ENCODE measurements at regions not wholly inside any gene's neighbourhood (a gene's known extent, or its start where the extent isn't known, plus 50 kb on each side); places are given as distances from the start of the nearest gene placed in this dataset.

DNA sequence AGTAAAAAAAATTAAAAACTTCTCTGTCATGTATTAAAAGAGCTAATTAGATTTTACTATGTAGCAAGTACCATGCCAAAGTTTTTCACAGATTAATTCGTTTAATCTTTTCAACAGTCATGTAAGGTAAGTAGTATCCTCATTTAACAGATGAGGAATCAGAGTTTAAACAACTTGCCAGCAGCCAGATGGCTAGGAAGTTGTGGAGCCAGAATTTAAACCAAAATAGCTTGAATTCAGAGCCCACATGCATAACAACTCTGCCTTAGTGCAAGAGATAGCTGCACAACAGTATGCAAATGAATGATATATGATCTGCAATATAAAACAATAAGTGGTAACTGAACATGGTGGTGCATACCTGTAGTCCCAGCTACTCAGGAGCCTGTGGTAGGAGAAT lies 75.3 kb downstream of the NAP1L3 start:
- no peak overlapping the region for H3K4me3 ChIP-seq (ENCODE audit: low read depth, low read length)
- DNase-seq (ENCODE audit: low read depth), result no peak
- TF ChIP-seq, protein P1, sequence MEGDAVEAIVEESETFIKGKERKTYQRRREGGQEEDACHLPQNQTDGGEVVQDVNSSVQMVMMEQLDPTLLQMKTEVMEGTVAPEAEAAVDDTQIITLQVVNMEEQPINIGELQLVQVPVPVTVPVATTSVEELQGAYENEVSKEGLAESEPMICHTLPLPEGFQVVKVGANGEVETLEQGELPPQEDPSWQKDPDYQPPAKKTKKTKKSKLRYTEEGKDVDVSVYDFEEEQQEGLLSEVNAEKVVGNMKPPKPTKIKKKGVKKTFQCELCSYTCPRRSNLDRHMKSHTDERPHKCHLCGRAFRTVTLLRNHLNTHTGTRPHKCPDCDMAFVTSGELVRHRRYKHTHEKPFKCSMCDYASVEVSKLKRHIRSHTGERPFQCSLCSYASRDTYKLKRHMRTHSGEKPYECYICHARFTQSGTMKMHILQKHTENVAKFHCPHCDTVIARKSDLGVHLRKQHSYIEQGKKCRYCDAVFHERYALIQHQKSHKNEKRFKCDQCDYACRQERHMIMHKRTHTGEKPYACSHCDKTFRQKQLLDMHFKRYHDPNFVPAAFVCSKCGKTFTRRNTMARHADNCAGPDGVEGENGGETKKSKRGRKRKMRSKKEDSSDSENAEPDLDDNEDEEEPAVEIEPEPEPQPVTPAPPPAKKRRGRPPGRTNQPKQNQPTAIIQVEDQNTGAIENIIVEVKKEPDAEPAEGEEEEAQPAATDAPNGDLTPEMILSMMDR (IDR thresholded peaks at IDR 0.05; ENCODE audit: control insufficient read depth, extremely low read depth, insufficient read depth), result no peak

DNA sequence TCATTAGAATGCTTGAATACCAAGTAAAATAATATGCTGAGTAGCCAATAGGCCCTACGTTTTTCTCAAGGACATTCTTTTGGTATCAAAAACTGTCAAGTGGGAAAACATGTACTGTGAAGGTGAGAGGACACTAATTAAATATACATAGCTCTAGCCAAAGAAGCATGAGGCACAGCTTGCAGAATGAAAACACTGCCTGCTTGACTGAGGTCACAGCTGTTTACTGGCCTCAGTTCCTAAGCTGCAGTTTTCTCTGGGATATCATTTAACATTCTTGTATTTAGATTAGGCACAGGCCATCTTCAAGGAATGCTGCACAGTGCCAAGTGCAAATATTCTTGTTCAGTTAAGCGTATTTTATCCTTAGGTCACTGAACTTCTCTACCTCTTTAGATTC lies 78.6 kb downstream of the NAP1L3 start:
- DNase-seq (ENCODE audit: low read depth), result no peak
- TF ChIP-seq, protein P1 (IDR thresholded peaks at IDR 0.05; ENCODE audit: control insufficient read depth, extremely low read depth, insufficient read depth), result no peak
- no peak overlapping the region for H3K4me3 ChIP-seq (ENCODE audit: low read depth, low read length)

DNA sequence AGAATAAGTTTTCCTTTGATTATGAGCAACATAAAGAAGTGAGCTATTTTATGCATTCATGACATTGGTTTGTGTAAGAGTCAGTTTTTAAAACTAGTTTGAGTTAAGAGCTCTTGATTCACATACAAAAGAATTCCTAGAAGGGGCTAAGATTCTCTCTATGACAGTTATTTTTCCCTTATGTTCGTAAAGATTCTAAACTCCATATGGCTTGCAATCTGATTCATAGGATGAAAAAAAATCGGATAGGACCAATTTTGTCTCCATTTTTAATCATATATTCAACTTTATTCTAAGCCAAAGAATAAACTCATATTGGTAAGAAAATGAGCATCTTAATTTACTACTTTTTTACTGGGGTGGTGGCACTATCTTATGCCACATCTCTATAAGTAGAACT lies 79.4 kb downstream of the NAP1L3 start:
- TF ChIP-seq, protein P1 (IDR thresholded peaks at IDR 0.05; ENCODE audit: control insufficient read depth, extremely low read depth, insufficient read depth), result no peak

DNA sequence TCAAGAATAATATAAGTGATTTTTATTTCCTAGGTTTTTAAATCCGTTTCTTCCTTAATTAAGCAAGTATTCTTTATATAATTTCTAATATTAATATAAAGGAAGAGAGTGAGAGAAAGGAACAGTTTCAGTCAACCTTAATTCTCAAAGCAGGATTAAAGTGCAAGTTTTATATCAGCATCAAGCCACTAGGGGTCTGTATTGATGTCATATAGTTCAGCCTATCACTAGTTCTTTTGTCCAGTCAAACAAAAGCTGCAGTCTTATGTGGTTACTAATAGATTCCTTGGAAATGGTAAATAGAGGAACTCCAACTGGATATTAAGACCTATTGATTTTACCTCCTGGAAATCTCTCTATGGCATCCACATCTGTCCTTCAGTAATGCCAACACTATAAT lies 82.0 kb downstream of the NAP1L3 start:
- TF ChIP-seq, protein P1 (IDR thresholded peaks at IDR 0.05; ENCODE audit: control insufficient read depth, extremely low read depth, insufficient read depth), result 0 out of 2 replicates have a peak, but pooled peaks have one; percentile 15
- DNase-seq (ENCODE audit: low read depth), result no peak
- no peak overlapping the region for H3K4me3 ChIP-seq (ENCODE audit: low read depth, low read length)

More for the DNA sequence above, 79.4 kb downstream of the NAP1L3 start:
- H3K4me3 ChIP-seq (ENCODE audit: low read depth, low read length), result no peak overlapping the region
- no peak for DNase-seq (ENCODE audit: low read depth)

DNA sequence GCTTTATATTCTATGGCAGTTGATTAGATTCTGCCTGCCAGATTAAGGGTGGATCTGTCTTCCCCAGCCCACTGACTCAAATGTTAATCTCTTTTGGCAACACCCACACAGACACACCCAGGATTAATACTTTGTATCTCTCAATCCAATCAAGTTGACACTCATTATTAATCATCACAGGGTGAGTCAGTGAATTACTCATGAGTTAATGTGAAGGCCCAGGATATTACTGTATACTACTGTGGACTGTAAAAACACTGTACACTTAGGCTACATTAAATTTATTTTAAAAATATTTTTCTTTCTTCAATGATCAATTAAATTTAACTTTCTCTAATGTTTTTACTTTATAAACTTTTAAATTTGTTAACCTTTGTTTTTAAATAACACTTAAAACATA lies 87.7 kb downstream of the NAP1L3 start:
- H3K4me3 ChIP-seq (ENCODE audit: low read depth, low read length), result no peak overlapping the region
- no peak for DNase-seq (ENCODE audit: low read depth)
- TF ChIP-seq, protein P1 (IDR thresholded peaks at IDR 0.05; ENCODE audit: control insufficient read depth, extremely low read depth, insufficient read depth), result no peak

DNA sequence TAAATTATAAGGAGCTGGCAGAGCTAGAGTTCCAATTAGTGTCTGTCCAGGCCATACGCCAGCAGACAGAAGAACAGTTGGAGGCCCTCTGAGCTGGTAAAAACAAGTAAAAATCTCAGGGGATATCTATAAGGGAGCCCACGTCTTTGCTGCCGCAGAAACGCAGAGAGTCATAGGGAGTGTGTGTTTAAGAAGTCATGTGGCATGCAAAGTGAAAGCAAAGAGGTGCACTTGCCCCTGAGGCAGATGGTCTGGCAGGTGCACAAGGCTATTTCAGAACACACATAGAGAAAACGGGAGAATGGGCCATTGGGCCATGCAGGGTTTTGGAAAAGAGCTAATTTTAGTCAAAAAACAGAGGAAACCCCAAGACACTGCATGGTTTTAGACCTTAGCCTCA lies 92.7 kb downstream of the NAP1L3 start:
- TF ChIP-seq, protein P1 (IDR thresholded peaks at IDR 0.05; ENCODE audit: control insufficient read depth, extremely low read depth, insufficient read depth), result no peak
- no peak for DNase-seq (ENCODE audit: low read depth)
- no peak overlapping the region for H3K4me3 ChIP-seq (ENCODE audit: low read depth, low read length)

DNA sequence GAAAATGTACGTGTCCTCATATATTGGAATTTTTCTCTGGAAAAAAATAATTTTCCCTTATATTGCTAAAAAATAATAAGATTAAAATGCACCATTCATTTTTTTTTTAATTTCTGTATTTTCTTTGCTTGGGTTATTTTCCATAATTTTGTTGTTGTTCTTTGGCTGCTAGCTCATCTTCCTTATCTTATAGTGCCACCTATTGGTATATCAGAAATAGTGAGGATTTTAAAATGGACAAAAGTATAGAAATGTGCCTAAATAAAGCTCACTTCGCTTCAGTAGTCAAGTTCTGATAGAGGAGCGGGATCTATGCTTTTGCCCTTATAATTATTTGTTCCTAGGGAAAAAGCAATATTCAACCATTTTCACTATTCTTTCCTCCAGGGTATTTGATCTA lies 134.8 kb downstream of the NAP1L3 start:
- DNase-seq (ENCODE audit: low read depth), result no peak
- TF ChIP-seq, protein P1 (IDR thresholded peaks at IDR 0.05; ENCODE audit: control insufficient read depth, extremely low read depth, insufficient read depth), result peak; percentile 37; the same call in 1 of the 2 replicates
- H3K4me3 ChIP-seq (ENCODE audit: low read depth, low read length), result no peak overlapping the region
